ENCODE measurements at regions not wholly inside any gene's neighbourhood (a gene's known extent, or its start where the extent isn't known, plus 50 kb on each side); places are given as distances from the start of the nearest gene placed in this dataset.
"Not testable (repeated sequence)": the region's sequence is repeated elsewhere in the genome, so short reads cannot be mapped to it uniquely, and the experiment has no call there.

- Histone ChIP-seq H3K9me3 (no peaks in the 10 kb centered on the region), H3K36me3 (no peaks in the 10 kb centered on the region), H3K4me3 (no peak overlapping the region), H3K4me1 (no peaks in the 10 kb centered on the region), H3K27ac (no peak overlapping the region), H3K27me3 (no peaks in the 10 kb centered on the region)
- DNase-seq = no peak
- in situ Hi-C loops (cut with MboI; ENCODE audit: low pct_ligation_motif_present in 1 of 4, low pct_unique_long_range_greater_than_20kb in 1 of 4, low sequenced_read_pairs in 3 of 4) (no loop called here), intact Hi-C loops (cut with DNase I; ENCODE audit: low total_unique reads) (no loop called here)
- TF ChIP-seq CTCF (IDR thresholded peaks at IDR 0.05) (no peak), EP300 (IDR thresholded peaks at IDR 0.05; ENCODE audit: low read depth) (no peak), POLR2AphosphoS5 (IDR thresholded peaks at IDR 0.05) (no peak), POLR2A (IDR thresholded peaks at IDR 0.05) (no peak)
- WGBS, 2 donors (ENCODE audit: low coverage in 1 of 2) = 60 to 88% methylated on average over 1 to 2 of the region's 2 CpGs
These were observed 667.9 kb upstream of the ARRDC3 start for GRCh38 chr5:92050970-92051369.

GRCh38 chr5:92041911-92042660, 659.0 kb upstream of the ARRDC3 start:
- intact Hi-C loops (cut with DNase I; ENCODE audit: low total_unique reads) = no loop called here
- DNase-seq = no peak

GRCh38 chr5:92041206-92041605, 658.1 kb upstream of the ARRDC3 start:
- TF ChIP-seq POLR2A (IDR thresholded peaks at IDR 0.05) = no peak
- no peak for TF ChIP-seq CTCF (IDR thresholded peaks at IDR 0.05)
- no peak for TF ChIP-seq POLR2AphosphoS5 (IDR thresholded peaks at IDR 0.05)
- no peak for TF ChIP-seq EP300 (IDR thresholded peaks at IDR 0.05; ENCODE audit: low read depth)

More at GRCh38 chr5:92041911-92042660, 659.0 kb upstream of the ARRDC3 start:
- Histone ChIP-seq H3K27me3 (no peaks in the 10 kb centered on the region), H3K36me3 (no peaks in the 10 kb centered on the region), H3K4me3 (no peak overlapping the region), H3K27ac (no peak overlapping the region), H3K9me3 (no peaks in the 10 kb centered on the region), H3K4me1 (no peaks in the 10 kb centered on the region)
- in situ Hi-C loops (cut with MboI; ENCODE audit: low pct_ligation_motif_present in 1 of 4, low pct_unique_long_range_greater_than_20kb in 1 of 4, low sequenced_read_pairs in 3 of 4) = no loop called here
- 56 to 60% methylated on average over 4 of the region's 4 CpGs for WGBS, 2 donors (ENCODE audit: low coverage in 1 of 2)
- TF ChIP-seq EP300 (IDR thresholded peaks at IDR 0.05; ENCODE audit: low read depth) = no peak
- no peak for TF ChIP-seq POLR2A (IDR thresholded peaks at IDR 0.05)
- TF ChIP-seq CTCF (IDR thresholded peaks at IDR 0.05) = no peak
- no peak for TF ChIP-seq POLR2AphosphoS5 (IDR thresholded peaks at IDR 0.05)

GRCh38 chr5:92029792-92030191, 646.7 kb upstream of the ARRDC3 start:
- H3K36me3 ChIP-seq; H3K27me3 ChIP-seq; DNase-seq; H3K4me3 ChIP-seq; H3K4me1 ChIP-seq; intact Hi-C loops (cut with DNase I; ENCODE audit: low total_unique reads); in situ Hi-C loops (cut with MboI; ENCODE audit: low pct_ligation_motif_present in 1 of 4, low pct_unique_long_range_greater_than_20kb in 1 of 4, low sequenced_read_pairs in 3 of 4); H3K27ac ChIP-seq; H3K9me3 ChIP-seq: not testable (repeated sequence)
- 73 to 78% methylated on average over 2 of the region's 2 CpGs for WGBS, 2 donors (ENCODE audit: low coverage in 1 of 2)

More at GRCh38 chr5:92041206-92041605, 658.1 kb upstream of the ARRDC3 start:
- no peak overlapping the region for H3K4me3 ChIP-seq
- no peaks in the 10 kb centered on the region for H3K36me3 ChIP-seq
- H3K27me3 ChIP-seq = no peaks in the 10 kb centered on the region
- H3K9me3 ChIP-seq = no peaks in the 10 kb centered on the region
- no peak for DNase-seq
- WGBS, 2 donors (ENCODE audit: low coverage in 1 of 2) = 13 to 73% methylated on average over 1 of the region's 1 CpG
- in situ Hi-C loops (cut with MboI; ENCODE audit: low pct_ligation_motif_present in 1 of 4, low pct_unique_long_range_greater_than_20kb in 1 of 4, low sequenced_read_pairs in 3 of 4) (no loop called here), intact Hi-C loops (cut with DNase I; ENCODE audit: low total_unique reads) (no loop called here)
- H3K27ac ChIP-seq = no peak overlapping the region
- no peaks in the 10 kb centered on the region for H3K4me1 ChIP-seq

GRCh38 chr5:92023555-92023954, 640.4 kb upstream of the ARRDC3 start:
- intact Hi-C loops (cut with DNase I; ENCODE audit: low total_unique reads) = no loop called here
- H3K4me1 ChIP-seq = no peaks in the 10 kb centered on the region
- H3K4me3 ChIP-seq = no peak overlapping the region
- DNase-seq = no peak
- no peaks in the 10 kb centered on the region for H3K36me3 ChIP-seq
- in situ Hi-C loops (cut with MboI; ENCODE audit: low pct_ligation_motif_present in 1 of 4, low pct_unique_long_range_greater_than_20kb in 1 of 4, low sequenced_read_pairs in 3 of 4) = no loop called here
- WGBS, 2 donors (ENCODE audit: low coverage in 1 of 2) = 70 to 73% methylated on average over 5 of the region's 5 CpGs
- no peaks in the 10 kb centered on the region for H3K9me3 ChIP-seq
- H3K27me3 ChIP-seq = no peaks in the 10 kb centered on the region
- no peak for TF ChIP-seq POLR2A (IDR thresholded peaks at IDR 0.05)
- TF ChIP-seq CTCF (IDR thresholded peaks at IDR 0.05) = no peak
- TF ChIP-seq POLR2AphosphoS5 (IDR thresholded peaks at IDR 0.05) = no peak
- TF ChIP-seq EP300 (IDR thresholded peaks at IDR 0.05; ENCODE audit: low read depth) = no peak
- no peak overlapping the region for H3K27ac ChIP-seq
